ENCODE measurements at regions not wholly inside any gene's neighbourhood (a gene's known extent, or its start where the extent isn't known, plus 50 kb on each side); places are given as distances from the start of the nearest gene placed in this dataset.
A peak's percentile ranks its signal among the peaks of the same experiment; 100 is the strongest.

GRCh38 chr6:27808242-27809066, 103.7 kb downstream of the OR2B2 start (continued):
- TF ChIP-seq ZKSCAN8 (CRISPR knock-in tag; IDR thresholded peaks at IDR 0.05; ENCODE audit: borderline replicate concordance) = peak; percentile 28; the same call in 1 of the 2 replicates
- peak; percentile 80 for TF ChIP-seq MED8 (CRISPR knock-in tag; IDR thresholded peaks at IDR 0.05; ENCODE audit: insufficient replicate concordance)
- peak; percentile 18; the same call in 1 of the 2 replicates for TF ChIP-seq POGZ (CRISPR knock-in tag; IDR thresholded peaks at IDR 0.05)
- peak; percentile 71 for TF ChIP-seq ZFY (CRISPR knock-in tag; IDR thresholded peaks at IDR 0.05)
- peak; percentile 63; the same call in 1 of the 2 replicates for TF ChIP-seq IKZF5 (CRISPR knock-in tag; IDR thresholded peaks at IDR 0.05)
- TF ChIP-seq ZNF264 (CRISPR knock-in tag; IDR thresholded peaks at IDR 0.05) = 0 out of 2 replicates have a peak, but pooled peaks have one; percentile 39
- TF ChIP-seq ZNF800 (CRISPR knock-in tag; IDR thresholded peaks at IDR 0.05) = 0 out of 2 replicates have a peak, but pooled peaks have one; percentile 12
- TF ChIP-seq GATAD1 (CRISPR knock-in tag; IDR thresholded peaks at IDR 0.05) = 0 out of 2 replicates have a peak, but pooled peaks have one; percentile 8
- peak; percentile 24; the same call in 1 of the 2 replicates for TF ChIP-seq ZFP91 (CRISPR knock-in tag; IDR thresholded peaks at IDR 0.05; ENCODE audit: borderline replicate concordance)
- 0 out of 2 replicates have a peak, but pooled peaks have one; percentile 22 for TF ChIP-seq THAP11 (CRISPR knock-in tag; IDR thresholded peaks at IDR 0.05)
- peak; percentile 83 for TF ChIP-seq HNRNPLL (IDR thresholded peaks at IDR 0.05; ENCODE audit: low read depth, low read length, poor library complexity, severe bottlenecking)
- TF ChIP-seq ARID4A (CRISPR knock-in tag; IDR thresholded peaks at IDR 0.05; ENCODE audit: borderline replicate concordance) = peak; percentile 64
- peak; percentile 47; the same call in 1 of the 2 replicates for TF ChIP-seq HOXA3 (CRISPR knock-in tag; IDR thresholded peaks at IDR 0.05)
- TF ChIP-seq ZNF768 (CRISPR knock-in tag; IDR thresholded peaks at IDR 0.05) = peak; percentile 59; the same call in 1 of the 2 replicates
- peak; percentile 80 for TF ChIP-seq RBFOX2 (IDR thresholded peaks at IDR 0.05; ENCODE audit: low read depth, low read length)
- 0 out of 2 replicates have a peak, but pooled peaks have one; percentile 54 for TF ChIP-seq FOXC1 (CRISPR knock-in tag; IDR thresholded peaks at IDR 0.05; ENCODE audit: borderline replicate concordance)
- TF ChIP-seq CTCF (CRISPR knock-in tag; IDR thresholded peaks at IDR 0.05) = 0 out of 2 replicates have a peak, but pooled peaks have one; percentile 8

All from HepG2 (cell line).